NCI-H2171 treated with DMSO at 0.1 percent for 48 hours (cell line): ENCODE measurements at regions not wholly inside any gene's neighbourhood (a gene's known extent, or its start where the extent isn't known, plus 50 kb on each side); places are given as distances from the start of the nearest gene placed in this dataset.

Experiments used
- DNase-seq: peaks from one replicate; lab custom pipeline; 2025; lab: John Stamatoyannopoulos, UW

DNA sequence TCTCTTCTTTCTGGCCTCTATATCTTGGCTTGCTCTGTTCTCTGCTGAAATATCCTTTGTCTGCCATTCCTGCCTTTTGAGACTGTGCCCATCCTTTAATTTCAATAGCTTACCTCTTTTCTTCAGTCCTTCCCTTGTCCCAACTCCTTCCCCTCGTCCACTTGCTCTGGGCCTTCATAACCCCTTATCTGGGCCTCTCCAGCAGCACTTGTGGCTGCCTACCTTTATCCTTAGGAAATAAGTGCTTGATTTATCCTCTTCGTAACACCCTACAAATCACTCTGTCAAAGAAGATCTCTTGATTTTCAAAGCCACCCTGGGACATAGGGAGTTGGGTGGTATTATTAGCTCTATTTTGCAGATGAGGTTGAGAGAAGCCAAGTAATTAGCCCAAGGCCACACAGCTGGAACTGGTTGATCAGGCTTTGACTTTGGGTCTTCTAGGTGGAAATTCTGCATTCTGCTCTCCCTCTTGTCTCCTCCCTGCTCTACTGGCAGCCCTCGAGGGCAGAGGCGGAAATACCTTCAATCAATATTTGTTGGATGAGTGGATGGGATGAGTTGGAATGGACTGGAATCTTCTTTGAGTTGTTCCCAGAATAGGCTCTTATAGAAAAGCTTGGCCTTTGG, 84.0 kb upstream of the TLE3 start:
- DNase-seq: no peak

DNA sequence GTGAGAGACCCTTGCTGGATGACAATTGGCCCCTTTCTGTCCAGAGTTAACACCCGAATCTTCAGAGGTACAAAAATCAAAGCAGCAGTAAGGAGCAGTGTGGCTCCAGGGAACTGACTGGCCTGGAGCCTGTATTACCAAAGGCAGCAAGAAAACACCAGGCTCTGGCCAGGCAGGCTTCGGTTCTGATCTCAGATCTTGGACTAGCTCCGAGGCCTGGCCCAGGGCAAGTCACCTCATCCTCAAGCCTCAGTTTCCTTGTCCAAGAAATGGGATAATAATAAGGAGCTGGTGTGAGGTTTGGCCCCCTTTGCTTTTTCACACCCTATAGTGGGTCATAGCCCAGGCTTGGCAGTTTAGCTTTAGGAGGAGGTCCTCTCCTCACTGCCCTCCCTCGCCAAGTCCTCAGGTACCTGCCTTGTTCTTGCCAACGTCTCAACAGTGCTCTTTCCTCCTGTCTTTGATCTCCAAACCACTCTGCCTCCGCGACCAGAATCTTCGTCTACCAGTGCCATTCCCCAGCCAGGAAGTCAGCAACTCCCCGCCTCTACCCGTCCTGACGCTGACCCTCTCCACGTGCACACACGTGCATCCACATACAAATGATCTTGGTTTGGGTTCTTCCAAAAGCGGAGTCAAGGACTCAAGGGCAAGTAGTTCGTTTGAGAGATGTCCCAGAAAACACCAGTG, 82.6 kb upstream of the TLE3 start:
- no peak for DNase-seq

DNA sequence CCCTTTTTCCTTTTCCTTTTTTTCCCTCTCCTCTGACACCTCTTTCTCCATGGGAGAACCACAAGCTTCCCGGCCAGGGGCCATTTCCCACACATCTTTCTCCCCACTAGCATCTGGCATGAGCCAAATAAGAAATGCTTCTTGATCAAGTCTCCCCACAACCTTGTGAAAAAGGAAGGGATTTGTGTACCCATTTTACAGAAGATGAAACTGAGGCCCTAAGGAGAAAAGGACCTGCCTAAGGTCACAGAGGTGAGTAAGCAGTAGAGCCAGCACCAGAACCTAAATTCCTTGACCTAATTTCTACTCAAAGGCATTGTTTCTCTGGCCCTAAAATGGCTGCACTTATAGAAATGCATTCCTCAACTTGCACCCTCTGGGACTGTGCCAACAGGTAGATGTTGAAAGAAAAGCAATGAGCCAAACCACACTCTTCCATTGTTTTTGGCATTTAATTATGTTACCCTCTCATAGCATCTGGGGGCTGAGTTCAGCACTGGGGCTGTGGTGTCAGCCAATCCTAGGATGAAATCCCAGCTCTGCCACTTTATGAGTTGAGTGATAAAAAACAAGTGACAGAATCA, 81.7 kb upstream of the TLE3 start:
- DNase-seq: no peak

DNA sequence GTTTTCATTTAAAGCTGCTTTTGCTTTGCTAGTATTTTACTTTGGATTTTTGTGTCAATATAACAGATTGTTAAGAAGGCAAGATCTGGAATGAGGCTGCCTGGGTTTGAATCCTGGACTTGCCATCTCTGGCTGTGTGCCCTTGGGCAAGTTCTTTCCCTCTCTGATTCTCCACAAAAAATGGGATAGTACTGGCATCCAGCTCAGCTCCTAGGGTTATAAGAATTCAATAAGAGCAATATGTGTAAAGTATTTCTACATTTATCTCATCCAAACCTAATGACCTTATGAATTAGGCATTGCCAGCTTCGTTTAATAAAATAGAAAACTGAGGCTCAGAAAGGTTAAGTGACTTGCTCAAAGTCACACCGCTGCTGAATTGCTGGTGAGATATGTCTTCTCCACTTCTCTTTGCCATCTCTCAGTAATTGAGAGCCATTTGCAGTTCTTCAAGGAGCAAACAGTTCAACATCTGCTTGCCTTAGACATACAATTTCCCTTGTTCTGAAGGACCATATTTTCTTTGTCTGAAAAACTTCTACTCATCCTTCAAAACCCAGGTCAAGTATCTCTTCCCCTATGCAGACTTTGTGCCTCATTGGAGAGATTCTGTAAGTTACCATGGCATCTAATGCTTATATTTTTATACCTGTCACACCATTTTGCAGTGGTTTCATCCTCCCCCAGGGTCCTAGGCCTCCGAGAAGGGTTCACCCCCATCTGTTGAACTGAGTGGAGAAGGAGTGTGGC, 80.8 kb upstream of the TLE3 start:
- no peak for DNase-seq

DNA sequence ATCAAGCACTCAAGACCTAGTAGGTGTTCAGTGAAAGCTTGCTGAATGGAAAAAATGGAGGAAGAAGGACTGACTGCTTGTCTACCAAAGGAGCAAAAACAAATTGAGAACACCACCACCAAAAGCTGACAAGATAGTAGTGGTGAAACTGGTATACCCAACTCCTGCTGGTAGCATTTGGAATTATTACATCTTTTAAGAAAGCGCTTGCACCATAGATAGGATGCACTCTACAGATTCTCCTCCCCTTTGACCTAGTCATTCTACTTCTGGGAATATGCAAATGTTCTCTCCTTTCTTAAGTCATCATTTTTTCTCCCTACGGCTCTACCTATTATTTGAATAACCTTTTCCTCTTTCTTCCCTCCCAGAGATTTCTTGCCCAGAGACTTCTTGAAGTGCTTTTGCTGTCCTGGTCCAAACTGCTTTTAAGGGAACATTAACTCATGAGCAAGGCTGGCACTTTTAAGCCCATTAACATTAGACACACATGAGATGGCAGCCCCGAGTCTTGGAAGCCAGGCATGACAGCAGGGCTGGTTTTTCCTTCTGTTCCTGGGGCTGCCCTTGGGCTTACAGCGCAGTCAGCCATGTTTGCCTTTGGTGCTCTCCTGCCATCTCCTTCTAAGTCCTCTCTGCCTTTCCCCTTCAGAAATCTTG, 75.0 kb upstream of the TLE3 start:
- DNase-seq: no peak

DNA sequence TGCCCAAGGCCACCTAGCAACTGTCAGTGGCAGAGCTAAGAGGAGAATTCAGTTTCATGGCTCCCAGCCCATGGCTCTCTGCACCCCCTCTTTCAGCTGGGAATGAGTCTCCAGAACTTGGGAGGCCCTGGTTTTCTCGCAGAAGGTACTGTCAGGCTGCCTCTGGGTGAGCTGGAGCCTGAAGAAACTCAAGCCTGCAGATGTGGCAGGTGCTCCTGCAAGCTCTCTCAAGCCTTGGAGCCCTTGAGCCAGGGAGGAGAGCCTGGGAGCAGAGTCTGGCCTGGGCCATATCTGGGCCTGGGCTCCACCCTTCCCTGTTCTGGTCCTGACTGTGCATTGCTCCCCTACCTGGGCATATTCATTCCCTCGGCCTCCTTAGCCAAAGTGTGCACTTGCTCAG, 74.4 kb upstream of the TLE3 start:
- DNase-seq: no peak

DNA sequence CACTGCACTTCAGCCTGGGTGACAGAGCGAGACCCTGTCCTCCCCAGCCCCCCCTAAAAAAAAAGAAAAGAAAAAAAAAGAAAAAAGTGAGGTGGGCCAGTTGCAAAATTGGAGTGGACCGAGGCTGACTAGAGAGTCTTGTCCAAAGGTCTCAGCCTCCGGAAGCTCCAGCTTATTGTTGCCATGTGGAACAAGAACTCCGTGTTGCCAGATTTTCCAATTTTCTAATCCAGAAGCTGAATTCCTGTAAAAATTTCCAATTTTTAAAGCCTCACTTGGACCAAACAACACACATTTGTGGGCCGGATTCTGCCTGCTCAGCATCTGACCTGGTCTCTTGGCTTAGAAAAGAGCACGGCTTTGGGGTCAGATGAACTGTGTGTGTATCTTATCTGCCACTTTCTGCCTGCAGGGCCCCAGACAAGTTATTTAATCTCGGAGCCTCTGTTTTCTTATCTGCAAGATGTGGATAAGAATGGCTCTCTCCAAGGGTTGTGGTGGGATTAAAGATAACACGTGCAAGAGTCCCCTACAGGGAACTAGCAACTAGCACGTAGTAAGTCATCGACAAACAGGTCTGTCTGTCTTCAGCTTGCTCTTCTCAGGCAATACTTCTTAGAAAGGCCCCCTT, 73.7 kb upstream of the TLE3 start:
- DNase-seq: no peak

DNA sequence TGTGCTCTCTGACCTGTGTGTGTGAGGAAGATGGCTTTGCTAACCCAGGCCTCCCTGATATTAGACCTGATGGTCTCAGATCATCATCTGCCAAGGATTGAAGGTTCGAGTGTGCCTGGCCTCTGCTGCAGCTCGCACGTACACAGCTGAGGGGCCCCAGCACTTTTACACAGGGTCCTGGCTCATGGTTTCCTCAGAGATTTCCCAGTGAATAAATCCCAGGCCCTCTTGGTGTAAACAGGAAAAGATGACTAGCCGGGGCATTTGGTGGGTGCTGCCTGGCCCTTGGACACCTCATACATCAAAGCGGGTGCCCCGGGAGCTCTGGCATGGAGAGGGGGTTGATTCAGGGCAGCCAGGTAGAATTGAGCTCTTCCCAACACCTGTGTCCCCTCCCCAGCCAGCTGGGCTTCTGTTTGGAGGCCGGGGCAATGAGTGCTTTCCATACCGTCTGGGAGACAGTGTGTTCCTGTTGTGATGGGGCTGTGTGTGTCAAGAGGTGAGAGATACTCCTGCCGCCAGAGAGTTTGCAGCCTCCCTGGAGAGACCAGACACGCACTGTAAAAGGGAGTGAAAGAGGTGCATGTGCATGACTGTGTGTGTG, 72.5 kb upstream of the TLE3 start:
- DNase-seq: peak; percentile 70

DNA sequence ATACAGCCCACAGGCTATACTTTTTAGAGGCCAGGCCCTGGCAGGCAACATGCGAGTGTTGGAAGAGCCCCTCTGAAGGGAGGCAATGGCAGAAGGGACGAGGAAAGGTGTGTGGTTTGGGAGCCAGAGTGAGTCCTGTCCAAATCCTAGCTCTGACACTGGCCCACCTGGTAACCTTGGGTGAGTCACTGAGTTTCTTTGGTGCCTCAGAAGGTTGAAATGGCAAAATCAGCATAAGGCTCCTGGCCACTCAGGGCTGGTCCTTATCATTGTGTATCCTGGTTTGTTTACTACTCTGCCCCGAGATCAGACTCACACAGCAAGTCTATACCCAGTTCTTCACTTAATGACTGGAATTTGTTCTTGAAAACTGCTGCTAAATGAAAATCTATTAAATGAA, 71.4 kb upstream of the TLE3 start:
- DNase-seq: no peak

DNA sequence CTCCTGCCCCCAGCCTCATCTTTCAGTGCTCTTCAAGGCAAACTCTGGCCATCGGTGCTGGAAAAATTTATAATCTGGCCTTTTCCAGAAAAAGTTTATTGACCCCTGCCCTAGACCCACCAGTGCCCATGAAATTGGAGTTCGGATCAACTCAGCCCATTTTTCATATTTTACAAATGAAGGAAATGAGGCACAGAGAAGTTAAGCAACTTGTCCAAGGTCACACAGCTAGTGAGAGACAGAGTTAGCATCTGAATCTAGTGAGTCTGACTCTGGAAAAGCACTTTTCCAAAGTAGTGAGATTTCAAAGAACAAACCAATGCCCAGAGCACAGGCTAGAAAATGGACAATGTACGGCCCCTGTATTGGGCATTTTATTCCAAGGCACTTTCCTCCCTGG, 69.4 kb upstream of the TLE3 start:
- no peak for DNase-seq

DNA sequence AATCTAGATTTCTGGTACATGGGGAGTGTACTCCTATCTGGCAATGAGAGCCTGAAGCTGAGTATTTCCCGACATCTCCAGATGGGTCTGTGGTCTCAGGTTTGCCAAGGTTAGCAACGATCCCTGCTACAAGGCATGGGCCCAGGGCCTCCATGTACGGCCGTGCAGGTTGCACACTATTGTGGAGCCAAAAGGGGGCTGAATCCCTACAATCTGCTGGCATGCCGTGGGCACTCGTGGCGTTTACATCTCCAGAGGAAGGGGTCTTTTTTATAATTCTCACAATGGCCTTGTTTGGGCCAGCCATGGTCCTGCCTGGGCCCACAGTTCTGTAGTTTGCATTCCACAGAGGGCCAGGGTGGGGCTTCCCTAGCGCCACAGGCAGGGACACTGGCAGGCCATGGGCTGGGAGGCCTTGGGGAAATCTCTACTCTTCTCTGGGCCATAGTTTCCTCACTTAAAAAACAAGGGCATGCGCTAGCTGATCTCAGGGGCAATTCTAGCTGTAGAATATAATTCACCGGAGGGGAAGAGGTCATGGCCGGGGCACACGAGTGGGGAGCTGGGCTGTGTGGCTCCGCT, 68.9 kb upstream of the TLE3 start:
- no peak for DNase-seq

DNA sequence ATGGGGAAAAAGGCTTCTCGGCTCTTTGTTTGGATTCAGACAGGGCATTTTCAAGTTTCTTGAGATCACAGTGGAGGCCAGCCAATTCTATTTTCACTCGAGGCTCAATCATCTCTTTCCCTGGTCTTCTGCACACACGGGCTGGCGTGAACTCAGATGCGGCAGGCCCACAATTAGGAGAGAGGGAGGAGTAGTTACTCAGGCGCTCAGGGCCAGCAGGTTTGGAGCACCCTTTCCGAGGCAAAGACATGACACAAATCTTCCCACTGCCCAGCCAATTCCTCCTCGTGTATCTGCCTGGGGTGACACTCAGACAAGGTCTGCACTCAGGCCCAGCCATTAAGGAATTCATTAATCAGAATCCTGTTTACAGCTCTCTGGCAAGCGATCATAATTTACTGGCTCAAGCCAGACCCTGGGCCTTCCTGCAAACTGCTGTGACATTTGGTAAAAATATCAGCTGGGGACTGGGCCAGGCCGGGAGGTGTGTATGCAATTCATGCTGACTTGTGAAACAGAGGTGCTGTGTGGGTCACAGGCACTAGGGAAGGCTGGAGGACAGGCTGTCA, 68.1 kb upstream of the TLE3 start:
- DNase-seq: no peak

DNA sequence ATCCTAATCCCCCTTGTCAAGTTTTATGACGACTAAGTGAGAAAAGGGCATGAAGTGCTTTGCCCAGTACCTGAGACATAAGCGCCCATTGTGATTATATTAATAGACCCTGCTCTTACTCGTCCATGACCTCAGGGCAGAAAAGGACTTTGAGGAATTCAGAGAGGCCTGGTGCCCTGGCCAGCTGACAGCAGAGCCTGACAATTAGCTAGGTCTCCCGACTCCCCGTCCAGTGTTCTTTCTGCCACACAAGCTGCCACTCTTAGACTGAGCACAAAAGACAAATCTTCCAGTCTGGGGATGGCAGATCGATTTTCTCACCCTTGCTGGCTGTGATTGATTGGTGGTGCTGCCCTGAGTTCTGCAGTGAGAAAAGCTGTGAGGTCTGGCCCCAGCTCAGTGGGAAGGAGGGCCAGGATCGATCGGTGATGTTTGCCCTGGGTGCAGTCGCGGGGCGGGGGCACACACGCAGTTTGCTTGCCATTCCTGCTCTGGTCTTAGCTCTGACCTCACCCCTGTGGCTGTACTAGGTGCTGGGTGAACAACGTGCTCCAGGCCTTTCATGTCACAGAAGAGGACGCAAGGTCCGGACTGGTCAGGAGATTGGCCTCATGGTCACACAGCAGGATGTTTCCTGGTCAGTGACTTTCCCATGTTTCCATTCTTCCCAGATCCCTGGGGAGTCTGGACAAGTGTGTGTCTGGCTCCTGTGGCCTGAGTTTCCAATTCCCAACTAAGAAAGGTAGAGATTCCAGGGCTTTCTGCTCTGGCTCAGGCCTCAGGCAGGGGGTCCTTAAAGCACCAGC, 67.4 kb upstream of the TLE3 start:
- DNase-seq: no peak

DNA sequence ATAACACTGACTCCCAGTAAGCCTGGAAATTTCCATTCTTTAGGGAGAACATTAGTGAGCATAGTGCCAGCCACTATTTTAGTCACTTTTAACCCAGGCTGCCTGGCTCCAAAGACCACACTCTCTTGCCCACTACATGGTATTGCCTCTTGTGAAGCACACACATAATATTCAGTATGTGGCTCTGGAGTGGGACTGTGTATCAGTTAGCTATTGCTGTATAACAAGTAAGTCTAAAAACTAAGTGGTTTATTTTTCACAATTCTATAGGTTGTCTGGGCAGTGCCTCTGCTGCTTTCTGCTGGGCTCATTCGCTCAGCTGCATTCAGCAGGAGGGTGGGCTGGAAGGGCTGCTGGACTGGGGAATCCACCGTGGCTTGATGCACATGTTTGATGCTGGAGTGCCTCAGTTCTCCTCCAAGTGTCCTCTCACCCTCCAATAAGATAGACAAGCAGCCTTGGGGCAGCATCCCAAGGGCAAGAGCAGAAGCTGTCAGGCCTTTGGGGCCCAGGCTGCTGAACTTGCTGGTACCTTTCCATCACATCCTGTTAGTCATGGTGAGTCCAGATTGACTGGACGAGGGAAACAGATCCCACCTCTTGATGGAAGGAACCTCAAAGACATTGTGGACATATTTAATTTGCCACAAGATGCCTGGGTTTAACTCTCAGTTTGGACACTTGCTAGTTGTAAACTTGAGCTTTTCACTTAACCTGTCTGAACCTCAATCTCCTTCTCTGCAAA, 66.6 kb upstream of the TLE3 start:
- DNase-seq: no peak

DNA sequence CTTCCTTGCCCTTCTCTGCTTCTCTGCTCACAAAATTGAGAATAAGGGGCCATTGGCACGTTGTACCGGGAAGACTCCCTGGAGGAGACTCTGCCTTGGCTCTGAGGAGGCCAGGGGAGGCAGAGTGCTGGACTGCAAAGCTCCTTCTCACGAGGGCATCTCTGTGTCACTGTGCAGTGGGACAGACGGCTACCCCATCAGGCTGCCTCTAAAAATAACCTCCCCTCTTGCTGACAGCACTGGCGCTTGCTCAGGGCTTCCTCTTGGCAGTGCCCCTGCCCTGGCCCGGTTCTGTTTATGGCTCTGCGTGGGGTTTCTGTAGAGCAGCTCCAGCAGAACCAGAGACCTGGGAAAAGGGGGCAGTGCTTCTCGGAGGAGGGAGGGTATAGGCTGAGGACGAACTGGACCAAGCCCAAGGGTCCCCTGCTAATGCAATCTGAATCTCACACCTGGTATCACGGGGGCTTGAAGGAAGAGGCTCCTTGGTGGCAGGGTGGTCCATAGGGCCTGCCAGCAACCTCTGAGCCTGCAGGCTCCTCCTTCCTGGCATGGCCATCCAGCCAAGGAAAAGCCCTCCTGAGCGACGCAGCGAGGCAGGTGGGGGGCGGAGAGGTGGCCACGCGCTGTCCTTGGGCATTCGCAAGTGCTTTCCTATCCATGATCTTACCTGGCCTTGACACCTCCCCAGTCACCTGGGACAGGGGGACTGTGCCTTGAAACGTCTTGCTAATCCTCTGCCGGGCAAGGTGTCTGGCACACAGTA, 63.3 kb upstream of the TLE3 start:
- DNase-seq: no peak

DNA sequence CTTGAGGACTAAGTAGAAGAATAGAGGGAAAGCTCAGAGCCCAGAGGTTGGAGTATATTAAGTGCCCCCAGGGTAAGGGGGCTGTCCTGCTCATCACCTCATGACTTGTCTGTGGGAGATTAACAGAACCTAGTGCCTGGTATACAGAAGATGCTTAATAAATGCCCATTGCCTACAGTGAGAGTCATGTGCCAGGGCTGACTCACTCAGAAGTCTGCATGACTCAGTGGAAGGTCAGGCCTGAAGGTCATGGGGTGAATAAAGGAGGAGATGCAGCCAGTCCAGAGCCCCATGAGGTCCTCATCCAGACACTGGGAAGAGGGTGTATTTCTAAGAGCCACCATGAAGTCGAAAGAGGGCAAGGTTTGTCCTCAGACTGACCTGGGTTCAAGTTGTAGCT, 62.5 kb upstream of the TLE3 start:
- DNase-seq: no peak

DNA sequence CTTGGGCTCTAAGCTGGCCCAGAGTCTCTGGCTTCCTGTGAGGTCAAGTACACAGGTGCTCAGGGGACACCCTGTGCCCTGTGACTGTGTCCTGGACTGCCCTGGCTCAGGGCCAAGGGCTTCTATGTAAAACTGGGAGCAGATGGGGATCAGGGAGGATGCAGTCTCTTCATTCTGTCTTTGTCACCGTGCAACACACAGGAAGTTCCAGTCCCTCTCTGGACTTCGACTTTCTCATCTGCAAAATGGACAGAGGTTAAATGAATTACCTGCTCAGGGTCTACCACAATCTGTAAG, 61.9 kb upstream of the TLE3 start:
- no peak for DNase-seq

DNA sequence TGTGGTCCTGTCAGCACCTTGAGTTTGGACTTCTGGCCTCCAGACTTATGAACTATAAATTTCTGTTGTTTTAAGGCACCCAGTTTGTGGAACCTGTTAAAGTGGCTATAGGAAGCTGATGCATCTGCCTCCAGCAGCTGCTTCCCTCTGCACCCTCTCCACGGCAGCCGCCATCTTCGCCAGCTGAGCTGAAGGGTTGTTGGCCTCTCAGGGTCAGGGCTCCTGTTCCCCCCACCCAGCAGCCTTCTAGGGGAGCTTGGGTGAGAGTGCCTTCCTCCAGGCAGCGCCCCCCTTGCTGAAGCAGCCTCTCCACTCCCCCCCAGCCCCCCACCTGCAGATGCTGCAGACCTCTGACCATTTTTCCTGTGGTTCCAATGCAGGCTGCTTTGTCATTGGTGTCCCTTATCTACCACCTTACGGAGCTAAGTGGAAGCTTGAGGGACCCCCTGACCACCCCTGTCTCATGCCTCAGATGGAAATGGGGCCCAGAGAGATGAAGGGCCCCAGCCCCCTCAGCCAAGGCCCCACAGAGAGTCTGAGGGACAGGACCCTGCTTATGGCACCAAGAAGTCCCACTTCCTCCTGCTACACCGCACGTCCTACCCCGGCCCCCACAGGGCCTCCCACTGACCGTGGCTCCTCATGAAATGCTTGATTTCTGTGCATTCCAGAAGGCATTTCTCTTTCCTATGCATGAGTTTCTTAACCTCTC, 61.4 kb upstream of the TLE3 start:
- no peak for DNase-seq
